Activated T-cell treated with anti-CD3 and anti-CD28 coated beads, Interleukin-2, amount 50 U/mL, for 72 hours (primary cell): ENCODE measurements at regions not wholly inside any gene's neighbourhood (a gene's known extent, or its start where the extent isn't known, plus 50 kb on each side); places are given as distances from the start of the nearest gene placed in this dataset.

ENCODE experiments used
- ATAC-seq, 2 donors: fragments of 150-1000 bp; cut with Tn5 transposase; replicated peaks in 1 of 2; 2 replicates each; pipeline ENCODE4 v1.10.0; 2021; ENCODE audit warnings: moderate library complexity in 2 of 2, mild to moderate bottlenecking in 1 of 2
- DNase-seq, 2 donors: peaks; one replicate each; pipeline ENCODE4 v3.0.0; 2021 to 2022; ENCODE audit warnings: mixed read lengths in 1 of 2
- H3K27ac Mint-ChIP-seq: one replicate; pipeline ENCODE4 v1.8.0; 2022; ENCODE audit warnings: mild to moderate bottlenecking, moderate library complexity, mixed read lengths
- H3K27me3 Mint-ChIP-seq: one replicate; pipeline ENCODE4 v1.8.0; 2022; ENCODE audit warnings: low read depth, mixed read lengths
- H3K36me3 Mint-ChIP-seq, 2 donors: one replicate each; pipeline ENCODE4 v1.8.0; 2022; ENCODE audit warnings: mixed read lengths in 2 of 2, mild to moderate bottlenecking in 1 of 2; ENCODE audit not compliant: insufficient read depth in 2 of 2
- H3K4me1 Mint-ChIP-seq: one replicate; pipeline ENCODE4 v1.8.0; 2022; ENCODE audit warnings: low read depth, mixed read lengths
- H3K4me3 Mint-ChIP-seq, 2 donors: one replicate each; pipeline ENCODE4 v1.8.0; 2022; ENCODE audit warnings: mild to moderate bottlenecking in 2 of 2, mixed read lengths in 2 of 2, moderate library complexity in 2 of 2
- H3K9me3 Mint-ChIP-seq, 2 donors: one replicate each; pipeline ENCODE4 v1.8.0; 2022; ENCODE audit warnings: mixed read lengths in 2 of 2

- Mint-ChIP-seq H3K27ac (no peak overlapping the region), H3K4me1 (no peaks in the 10 kb centered on the region), H3K9me3 (peaks cover 6 to 10% of the 10 kb centered on the region in 2 donors), H3K36me3 (no peaks in the 10 kb centered on the region), H3K4me3 (no peak overlapping the region), H3K27me3 (no peaks in the 10 kb centered on the region)
- DNase-seq (no peak), ATAC-seq (no peak)
Observed at GRCh38 chr11:98842187-98842586, 178.6 kb upstream of the CNTN5 start.

- peaks cover 9 to 11% of the 10 kb centered on the region in 2 donors for H3K9me3 Mint-ChIP-seq
Observed at GRCh38 chr11:98862169-98862568, 158.6 kb upstream of the CNTN5 start.

GRCh38 chr11:98871690-98872089 is 149.1 kb upstream of the CNTN5 start:
- Mint-ChIP-seq H3K9me3 (peaks cover 5 to 9% of the 10 kb centered on the region in 2 donors), H3K36me3 (no peaks in the 10 kb centered on the region), H3K4me3 (no peak overlapping the region), H3K27ac (no peak overlapping the region), H3K4me1 (no peaks in the 10 kb centered on the region), H3K27me3 (no peaks in the 10 kb centered on the region)
- no peak for DNase-seq
- ATAC-seq = no peak

More at GRCh38 chr11:98862169-98862568, 158.6 kb upstream of the CNTN5 start:
- no peaks in the 10 kb centered on the region for H3K4me1 Mint-ChIP-seq
- H3K27me3 Mint-ChIP-seq = no peaks in the 10 kb centered on the region
- DNase-seq (no peak), ATAC-seq (no peak)
- H3K4me3 Mint-ChIP-seq = no peak overlapping the region
- no peak overlapping the region for H3K27ac Mint-ChIP-seq
- H3K36me3 Mint-ChIP-seq = no peaks in the 10 kb centered on the region

GRCh38 chr11:98874050-98874449 is 146.7 kb upstream of the CNTN5 start:
- peaks cover 9 to 10% of the 10 kb centered on the region in 2 donors for H3K9me3 Mint-ChIP-seq
- no peak for ATAC-seq
- no peak overlapping the region for H3K4me3 Mint-ChIP-seq
- no peaks in the 10 kb centered on the region for H3K4me1 Mint-ChIP-seq
- H3K36me3 Mint-ChIP-seq = no peaks in the 10 kb centered on the region
- no peak for DNase-seq
- H3K27ac Mint-ChIP-seq = no peak overlapping the region
- H3K27me3 Mint-ChIP-seq = no peaks in the 10 kb centered on the region

GRCh38 chr11:98895936-98896335 is 124.8 kb upstream of the CNTN5 start:
- H3K27me3 Mint-ChIP-seq = no peaks in the 10 kb centered on the region
- H3K4me1 Mint-ChIP-seq = no peaks in the 10 kb centered on the region
- H3K36me3 Mint-ChIP-seq = peaks cover 0 to 4% of the 10 kb centered on the region in 2 donors
- no peak overlapping the region for H3K4me3 Mint-ChIP-seq
- DNase-seq (no peak), ATAC-seq (no peak)
- H3K9me3 Mint-ChIP-seq = peaks cover 11% of the 10 kb centered on the region in 2 donors
- H3K27ac Mint-ChIP-seq = no peak overlapping the region

- peaks cover 3 to 5% of the 10 kb centered on the region in 2 donors for H3K9me3 Mint-ChIP-seq
- no peaks in the 10 kb centered on the region for H3K4me1 Mint-ChIP-seq
- no peak overlapping the region for H3K4me3 Mint-ChIP-seq
- ATAC-seq (no peak), DNase-seq (no peak)
- H3K36me3 Mint-ChIP-seq = no peaks in the 10 kb centered on the region
- no peak overlapping the region for H3K27ac Mint-ChIP-seq
- no peaks in the 10 kb centered on the region for H3K27me3 Mint-ChIP-seq
Observed at GRCh38 chr11:98940913-98941312, 79.8 kb upstream of the CNTN5 start.

- H3K9me3 Mint-ChIP-seq = peaks cover 2 to 3% of the 10 kb centered on the region in 2 donors
- H3K4me1 Mint-ChIP-seq = no peaks in the 10 kb centered on the region
- no peak for ATAC-seq
- no peaks in the 10 kb centered on the region for H3K27me3 Mint-ChIP-seq
- H3K36me3 Mint-ChIP-seq = no peaks in the 10 kb centered on the region
- no peak overlapping the region for H3K4me3 Mint-ChIP-seq
- no peak overlapping the region for H3K27ac Mint-ChIP-seq
- no peak for DNase-seq
Observed at GRCh38 chr11:98944461-98944860, 76.3 kb upstream of the CNTN5 start.

GRCh38 chr11:98952107-98952506 is 68.6 kb upstream of the CNTN5 start:
- ATAC-seq (no peak), DNase-seq (no peak)
- H3K4me1 Mint-ChIP-seq = no peaks in the 10 kb centered on the region
- peaks cover 2 to 3% of the 10 kb centered on the region in 2 donors for H3K9me3 Mint-ChIP-seq
- H3K27me3 Mint-ChIP-seq = no peaks in the 10 kb centered on the region
- H3K36me3 Mint-ChIP-seq = no peaks in the 10 kb centered on the region
- no peak overlapping the region for H3K4me3 Mint-ChIP-seq
- H3K27ac Mint-ChIP-seq = no peak overlapping the region

GRCh38 chr11:98955551-98955950 is 65.2 kb upstream of the CNTN5 start:
- DNase-seq (no peak), ATAC-seq (no peak)
- no peak overlapping the region for H3K4me3 Mint-ChIP-seq
- H3K27me3 Mint-ChIP-seq = no peaks in the 10 kb centered on the region
- no peaks in the 10 kb centered on the region for H3K36me3 Mint-ChIP-seq
- peaks cover 0 to 6% of the 10 kb centered on the region in 2 donors for H3K9me3 Mint-ChIP-seq
- no peaks in the 10 kb centered on the region for H3K4me1 Mint-ChIP-seq
- no peak overlapping the region for H3K27ac Mint-ChIP-seq

- no peak overlapping the region for H3K4me3 Mint-ChIP-seq
- no peak overlapping the region for H3K27ac Mint-ChIP-seq
- DNase-seq (no peak), ATAC-seq (no peak)
- no peaks in the 10 kb centered on the region for H3K27me3 Mint-ChIP-seq
- peaks cover 0 to 5% of the 10 kb centered on the region in 2 donors for H3K9me3 Mint-ChIP-seq
- H3K36me3 Mint-ChIP-seq = peaks cover 0 to 1% of the 10 kb centered on the region in 2 donors
- H3K4me1 Mint-ChIP-seq = no peaks in the 10 kb centered on the region
Observed at GRCh38 chr11:98964146-98964545, 56.6 kb upstream of the CNTN5 start.

GRCh38 chr11:98965358-98965757 is 55.4 kb upstream of the CNTN5 start:
- no peak for DNase-seq
- Mint-ChIP-seq H3K9me3 (peaks cover 0 to 2% of the 10 kb centered on the region in 2 donors), H3K4me1 (no peaks in the 10 kb centered on the region), H3K27ac (no peak overlapping the region), H3K36me3 (peaks cover 0 to 1% of the 10 kb centered on the region in 2 donors), H3K4me3 (no peak overlapping the region), H3K27me3 (no peaks in the 10 kb centered on the region)
- ATAC-seq = no peak

GRCh38 chr11:98965775-98966174 is 55.0 kb upstream of the CNTN5 start:
- no peaks in the 10 kb centered on the region for H3K27me3 Mint-ChIP-seq
- H3K36me3 Mint-ChIP-seq = peaks cover 0 to 1% of the 10 kb centered on the region in 2 donors
- no peak overlapping the region for H3K4me3 Mint-ChIP-seq
- no peaks in the 10 kb centered on the region for H3K4me1 Mint-ChIP-seq
- ATAC-seq = no peak
- H3K9me3 Mint-ChIP-seq = peaks cover 0 to 2% of the 10 kb centered on the region in 2 donors
- no peak overlapping the region for H3K27ac Mint-ChIP-seq
- no peak for DNase-seq

GRCh38 chr11:98967005-98967404 is 53.7 kb upstream of the CNTN5 start:
- no peak for ATAC-seq

More at GRCh38 chr11:98967005-98967404, 53.7 kb upstream of the CNTN5 start:
- Mint-ChIP-seq H3K27me3 (no peaks in the 10 kb centered on the region), H3K27ac (no peak overlapping the region), H3K36me3 (no peaks in the 10 kb centered on the region), H3K4me1 (no peaks in the 10 kb centered on the region), H3K9me3 (peaks cover 2 to 3% of the 10 kb centered on the region in 2 donors), H3K4me3 (no peak overlapping the region)
- no peak for DNase-seq
